ENCODE measurements at regions not wholly inside any gene's neighbourhood (a gene's known extent, or its start where the extent isn't known, plus 50 kb on each side); places are given as distances from the start of the nearest gene placed in this dataset.

DNA sequence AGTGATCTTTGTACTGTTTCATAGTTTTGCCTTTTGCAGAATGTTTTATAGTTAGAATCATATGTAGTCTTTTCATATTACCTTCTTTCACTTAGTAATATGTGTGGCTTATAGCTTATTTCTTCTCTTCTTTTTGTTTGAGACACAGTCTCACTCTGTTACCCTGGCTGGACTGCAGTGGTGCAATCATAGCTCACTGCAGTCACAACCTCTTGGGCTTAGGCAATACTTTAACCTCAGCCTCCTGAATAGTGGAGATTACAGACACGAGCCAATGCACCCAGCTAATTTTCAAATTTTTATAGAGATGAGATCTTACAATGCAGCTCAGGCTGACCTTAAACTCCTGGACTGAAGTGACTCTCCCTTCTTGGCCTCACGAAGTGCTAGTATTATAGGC is 435.4 kb upstream of the HSFY2 start:
- TF ChIP-seq, protein P1, sequence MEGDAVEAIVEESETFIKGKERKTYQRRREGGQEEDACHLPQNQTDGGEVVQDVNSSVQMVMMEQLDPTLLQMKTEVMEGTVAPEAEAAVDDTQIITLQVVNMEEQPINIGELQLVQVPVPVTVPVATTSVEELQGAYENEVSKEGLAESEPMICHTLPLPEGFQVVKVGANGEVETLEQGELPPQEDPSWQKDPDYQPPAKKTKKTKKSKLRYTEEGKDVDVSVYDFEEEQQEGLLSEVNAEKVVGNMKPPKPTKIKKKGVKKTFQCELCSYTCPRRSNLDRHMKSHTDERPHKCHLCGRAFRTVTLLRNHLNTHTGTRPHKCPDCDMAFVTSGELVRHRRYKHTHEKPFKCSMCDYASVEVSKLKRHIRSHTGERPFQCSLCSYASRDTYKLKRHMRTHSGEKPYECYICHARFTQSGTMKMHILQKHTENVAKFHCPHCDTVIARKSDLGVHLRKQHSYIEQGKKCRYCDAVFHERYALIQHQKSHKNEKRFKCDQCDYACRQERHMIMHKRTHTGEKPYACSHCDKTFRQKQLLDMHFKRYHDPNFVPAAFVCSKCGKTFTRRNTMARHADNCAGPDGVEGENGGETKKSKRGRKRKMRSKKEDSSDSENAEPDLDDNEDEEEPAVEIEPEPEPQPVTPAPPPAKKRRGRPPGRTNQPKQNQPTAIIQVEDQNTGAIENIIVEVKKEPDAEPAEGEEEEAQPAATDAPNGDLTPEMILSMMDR (IDR thresholded peaks at IDR 0.05 in 4 of 5, conservative IDR thresholded peaks at IDR 0.05 in 1 of 5) = no peak
- no peak for TF ChIP-seq POLR2A (IDR thresholded peaks at IDR 0.05)

All from gastrocnemius medialis (tissue), 4 donors.